SK-N-DZ (cell line): ENCODE measurements at regions not wholly inside any gene's neighbourhood (a gene's known extent, or its start where the extent isn't known, plus 50 kb on each side); places are given as distances from the start of the nearest gene placed in this dataset.
"Not testable (repeated sequence)": the region's sequence is repeated elsewhere in the genome, so short reads cannot be mapped to it uniquely, and the experiment has no call there.

ENCODE experiments used
- DNase-seq: peaks from one replicate; pipeline ENCODE4 v3.0.0-alpha.2; 2015; ENCODE audit warnings: low spot score

DNA sequence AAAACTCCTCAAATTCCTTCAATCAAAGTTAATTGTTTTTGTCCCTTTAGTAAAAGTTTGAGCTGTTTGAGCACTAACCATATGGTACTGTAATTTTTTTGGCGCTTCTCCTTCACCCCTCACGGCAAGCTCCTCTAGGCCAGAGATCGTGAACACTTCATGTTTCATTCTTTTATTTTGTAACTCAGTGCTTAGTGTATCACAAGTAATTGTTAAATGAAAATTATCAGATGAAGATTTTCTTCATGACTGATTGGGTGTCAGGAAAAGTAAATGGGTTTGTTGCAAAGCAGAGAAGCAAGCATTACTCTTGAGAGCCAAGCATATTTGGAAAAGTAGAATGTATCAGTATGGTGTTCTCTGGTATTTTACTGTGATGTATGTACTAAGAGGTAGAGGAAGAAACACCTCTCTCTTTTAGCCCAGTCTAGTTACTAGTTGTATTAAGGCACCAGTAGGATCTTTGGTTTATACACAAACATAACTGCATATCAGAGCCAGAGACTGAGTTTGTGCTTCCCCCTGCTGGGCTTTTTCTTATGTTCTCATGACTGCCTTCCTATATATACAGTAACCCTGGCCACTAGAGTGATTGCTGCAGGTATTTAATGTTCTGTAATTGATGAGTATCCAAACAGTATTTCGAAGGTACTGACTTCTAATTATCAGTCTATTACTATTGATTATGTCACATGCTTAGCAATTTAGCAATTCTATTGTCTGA, 202.3 kb upstream of the KLHL1 start:
- peak; percentile 76 for DNase-seq

DNA sequence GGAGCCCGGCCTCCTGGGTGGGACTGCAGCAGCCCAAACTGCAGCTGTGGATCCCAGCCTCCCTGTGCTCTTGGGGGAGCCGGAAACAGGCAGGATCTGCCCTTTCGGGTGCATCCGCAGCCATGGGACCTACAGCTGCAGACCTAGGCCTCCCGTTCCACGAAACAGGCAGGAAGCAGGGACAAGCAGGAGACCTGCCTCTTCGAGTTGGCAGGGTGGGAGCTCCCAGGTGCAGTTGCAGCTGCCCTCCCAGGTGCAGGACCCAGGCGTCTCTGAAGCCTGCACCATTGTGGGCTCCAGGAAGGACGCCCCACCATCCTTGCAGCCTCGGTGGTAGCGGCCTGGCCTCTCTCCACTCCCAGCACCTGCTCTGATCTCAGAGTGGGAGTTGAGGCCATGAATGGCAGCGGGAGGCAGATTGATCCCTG, 189.0 kb upstream of the KLHL1 start:
- no peak for DNase-seq

DNA sequence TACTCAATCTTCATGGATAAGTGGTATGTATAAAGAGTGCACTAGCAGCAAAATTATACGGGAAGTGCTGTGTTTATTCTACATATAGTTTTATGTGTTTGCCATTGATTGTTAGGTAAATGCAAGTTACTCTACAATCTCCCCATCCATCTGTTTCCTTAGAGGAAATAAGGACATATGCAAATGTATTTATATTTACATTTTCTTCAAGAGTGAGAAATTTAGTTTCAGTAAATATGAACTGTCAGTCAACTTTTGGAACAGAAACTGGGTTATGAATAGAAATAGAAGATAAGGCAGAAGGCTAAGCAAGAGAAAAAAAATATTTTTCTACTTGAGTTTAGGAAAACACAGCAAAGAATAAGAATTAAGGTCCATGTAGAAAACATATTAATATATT, 176.1 kb upstream of the KLHL1 start:
- DNase-seq: no peak

DNA sequence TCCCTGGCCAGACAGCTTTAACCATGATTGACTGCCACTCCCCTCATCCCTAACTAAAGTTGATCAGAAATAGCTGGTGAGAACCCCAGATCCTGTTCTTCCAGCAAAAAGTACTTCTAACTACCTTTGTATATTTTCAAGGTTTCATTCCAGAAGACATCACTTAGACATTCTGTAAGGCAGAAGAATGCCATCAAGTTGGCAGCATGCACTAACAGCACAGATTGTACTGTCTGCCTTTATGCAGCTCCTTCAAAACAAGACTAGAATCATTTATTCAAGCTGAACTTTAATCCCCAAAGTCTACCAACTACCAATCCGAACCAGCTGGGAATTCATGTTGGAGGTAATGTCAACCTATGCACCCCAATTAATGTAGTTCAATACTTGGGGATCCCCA, 167.6 kb upstream of the KLHL1 start:
- DNase-seq: no peak

DNA sequence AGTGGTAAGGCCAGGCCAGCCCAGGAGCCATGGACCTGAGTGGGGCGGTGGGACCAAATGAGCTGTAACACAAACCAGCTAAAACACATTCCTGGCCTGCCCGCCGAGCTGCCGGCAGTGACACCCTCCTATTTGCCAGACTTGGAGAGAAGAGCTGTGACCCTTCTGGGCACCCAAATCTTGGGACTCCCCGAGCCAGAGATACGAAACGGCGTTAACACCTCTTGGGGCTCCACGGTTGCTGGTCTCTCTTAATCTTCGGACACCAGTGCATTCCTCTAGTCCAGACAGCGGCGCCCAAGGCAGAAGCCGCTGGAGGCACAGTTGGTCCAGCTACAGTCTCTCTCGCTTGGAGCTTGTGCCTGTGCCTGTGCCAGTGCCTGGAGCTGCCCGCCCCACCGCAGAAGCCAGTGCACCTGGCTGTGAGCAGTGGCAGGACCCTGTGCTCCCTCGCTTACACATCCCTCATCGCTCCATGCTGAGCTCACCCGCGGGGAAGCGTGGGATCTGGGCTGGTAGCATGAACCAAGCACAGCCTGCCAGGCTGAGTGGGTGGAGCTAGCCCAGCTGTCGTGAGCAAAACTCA, 147.2 kb upstream of the KLHL1 start:
- DNase-seq: no peak

DNA sequence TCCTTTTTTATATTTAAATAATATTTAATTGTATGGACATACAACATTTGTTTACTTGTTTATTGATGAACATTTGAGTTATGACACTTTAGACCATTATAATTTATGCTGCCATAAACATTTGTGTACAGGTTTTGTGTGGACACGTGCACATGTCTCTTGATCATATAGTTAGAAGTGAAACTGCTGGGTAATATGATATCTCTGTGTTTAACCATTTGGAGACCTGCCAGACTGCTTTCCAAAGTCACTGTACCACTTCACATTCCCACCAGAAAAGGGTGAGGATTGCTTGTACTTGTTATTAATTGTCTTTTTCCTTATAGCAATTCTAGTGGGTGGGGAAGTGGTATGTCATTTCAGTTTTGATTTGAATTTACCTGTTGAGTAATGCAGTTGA, 145.6 kb upstream of the KLHL1 start:
- DNase-seq: peak; percentile 37

DNA sequence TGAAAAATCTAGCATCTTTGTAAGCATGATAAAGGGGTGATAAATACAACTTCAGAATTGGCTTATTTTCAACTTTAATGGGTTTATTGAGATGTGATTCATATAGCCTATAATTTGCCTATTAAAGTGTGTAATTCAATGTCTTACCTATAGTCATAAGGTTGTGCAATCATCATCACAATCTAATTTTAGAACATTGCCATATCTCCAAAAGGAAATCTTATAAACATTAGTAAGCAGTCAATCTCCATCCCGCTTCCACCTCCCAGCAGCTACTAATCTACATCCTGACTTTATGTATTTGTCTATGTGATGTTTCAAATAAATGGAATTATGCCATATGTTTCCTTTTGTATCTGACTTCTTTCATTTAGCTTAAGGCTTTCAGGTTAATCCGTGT, 145.2 kb upstream of the KLHL1 start:
- no peak for DNase-seq

DNA sequence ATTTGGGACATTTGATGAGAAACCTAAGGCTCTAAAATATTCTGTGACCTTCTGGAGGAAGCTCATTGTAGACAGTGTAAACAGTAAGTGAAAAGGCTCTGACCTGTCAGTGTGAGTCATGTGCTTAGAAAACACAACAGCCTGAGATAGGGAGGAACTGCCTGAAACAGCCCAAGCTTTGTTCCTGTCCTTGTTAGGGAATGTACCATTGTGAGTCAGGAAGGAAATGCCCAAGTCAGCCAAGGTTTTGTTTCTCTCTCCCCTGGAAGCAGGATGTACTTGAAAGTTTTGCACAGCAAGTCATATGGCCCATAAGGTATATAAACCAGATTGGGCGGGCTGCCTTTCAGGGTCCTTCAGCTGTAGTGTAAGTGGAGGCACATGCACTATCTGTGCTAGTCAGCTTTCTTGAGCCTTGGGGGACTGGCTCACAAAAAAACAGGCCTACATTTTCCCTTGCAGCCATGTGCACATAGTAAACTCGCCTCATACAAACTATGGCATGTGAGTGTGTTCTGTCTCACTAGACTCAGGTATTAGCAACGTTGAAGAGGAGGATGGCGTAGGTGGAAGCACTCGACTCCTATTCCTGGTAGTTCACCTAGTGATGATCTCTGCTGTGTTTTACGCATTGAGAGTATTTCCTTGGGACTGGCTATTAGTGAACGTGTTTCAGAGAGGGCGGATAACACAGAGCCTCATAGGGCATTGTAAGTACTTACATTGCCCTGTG, 141.2 kb upstream of the KLHL1 start:
- DNase-seq: no peak

DNA sequence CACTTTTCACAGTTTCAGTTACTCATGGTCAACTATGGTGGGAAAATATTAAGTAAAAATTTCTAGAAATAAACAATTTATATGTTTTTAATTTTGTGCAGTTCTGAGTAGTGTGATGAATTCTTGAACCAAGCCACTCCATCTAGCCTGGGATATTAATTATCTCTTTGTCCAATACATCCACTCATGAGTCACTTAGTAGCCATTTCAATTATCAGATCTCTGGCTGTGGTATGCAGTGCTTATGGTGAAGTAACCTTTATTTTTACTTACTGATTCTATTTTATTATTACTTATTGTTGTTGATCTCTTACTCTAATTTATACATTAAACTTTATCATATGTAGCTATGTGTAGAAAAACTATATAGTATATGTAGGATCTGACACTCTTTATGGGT, 128.9 kb upstream of the KLHL1 start:
- no peak for DNase-seq

DNA sequence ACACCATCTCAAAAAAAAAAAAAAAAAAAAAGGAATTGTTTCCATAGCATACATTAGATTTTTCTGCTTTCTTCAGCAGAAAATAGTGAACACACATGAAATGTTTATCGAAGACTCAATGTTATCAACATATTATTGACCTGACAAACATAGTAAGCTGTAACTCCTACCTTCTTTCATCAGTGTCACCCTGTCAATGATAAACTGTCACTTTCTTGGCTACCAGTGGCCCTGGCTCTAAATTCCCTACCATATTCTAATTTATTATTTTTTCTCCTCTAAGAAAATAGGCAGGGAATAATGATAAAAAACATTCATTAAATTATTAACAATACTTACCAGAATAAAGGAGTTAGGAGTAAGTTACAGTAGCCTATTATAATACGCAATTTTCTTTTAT, 127.3 kb upstream of the KLHL1 start:
- no peak for DNase-seq

DNA sequence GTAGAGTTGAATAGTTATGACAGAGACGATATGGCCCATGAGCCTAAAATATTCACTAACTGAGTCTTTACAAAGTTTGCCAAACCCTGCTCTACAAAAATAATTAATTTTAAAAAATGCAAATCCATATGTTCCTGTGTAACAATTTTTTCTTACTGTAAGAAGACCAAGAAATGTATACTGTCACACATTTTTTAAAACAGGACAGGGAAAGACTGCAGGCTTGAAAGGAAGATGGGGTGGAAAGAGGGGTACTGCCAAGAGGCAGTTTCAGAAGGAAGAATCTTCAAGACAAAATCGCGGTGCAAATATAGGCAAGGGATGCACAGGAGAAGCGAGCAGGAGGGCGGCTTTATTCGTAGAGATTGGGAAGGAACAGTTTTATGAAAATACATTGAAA, 115.7 kb upstream of the KLHL1 start:
- no peak for DNase-seq

DNA sequence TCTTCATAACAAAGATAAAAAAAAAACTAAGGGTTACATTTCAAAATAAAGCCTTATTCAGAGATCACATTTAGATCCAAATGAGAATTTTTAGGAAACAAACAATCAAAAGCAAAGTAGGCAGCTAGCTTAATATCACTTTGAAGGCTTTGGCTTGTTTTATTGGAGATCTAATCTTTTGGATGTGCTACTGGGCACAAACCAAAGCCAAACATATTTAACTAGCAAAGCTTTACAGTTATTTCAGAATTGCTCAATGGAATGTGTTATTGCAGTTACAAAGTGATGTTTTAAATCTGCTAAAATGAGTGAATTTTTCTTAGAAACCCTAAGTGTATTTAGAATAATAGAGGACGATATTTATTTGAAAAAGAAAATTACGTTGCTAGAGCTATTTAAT, 114.7 kb upstream of the KLHL1 start:
- DNase-seq: no peak

DNA sequence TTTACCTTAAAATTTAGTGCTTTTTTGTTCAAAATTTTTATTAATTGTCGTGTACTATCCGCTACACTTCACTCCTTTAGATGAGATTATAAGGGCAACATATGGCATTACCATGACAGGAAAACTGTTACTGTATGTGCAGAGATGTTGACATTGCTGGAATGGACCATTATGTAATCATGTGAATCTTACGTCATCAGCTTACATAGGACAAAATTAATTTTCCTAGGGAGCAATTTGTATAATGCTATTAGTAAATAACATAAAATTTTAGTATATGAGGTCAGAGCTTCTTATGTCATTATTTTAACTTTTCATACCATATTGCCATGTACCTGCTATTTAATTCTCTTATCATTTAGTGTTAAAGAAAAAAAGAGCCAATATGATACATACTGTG, 110.4 kb upstream of the KLHL1 start:
- no peak for DNase-seq

DNA sequence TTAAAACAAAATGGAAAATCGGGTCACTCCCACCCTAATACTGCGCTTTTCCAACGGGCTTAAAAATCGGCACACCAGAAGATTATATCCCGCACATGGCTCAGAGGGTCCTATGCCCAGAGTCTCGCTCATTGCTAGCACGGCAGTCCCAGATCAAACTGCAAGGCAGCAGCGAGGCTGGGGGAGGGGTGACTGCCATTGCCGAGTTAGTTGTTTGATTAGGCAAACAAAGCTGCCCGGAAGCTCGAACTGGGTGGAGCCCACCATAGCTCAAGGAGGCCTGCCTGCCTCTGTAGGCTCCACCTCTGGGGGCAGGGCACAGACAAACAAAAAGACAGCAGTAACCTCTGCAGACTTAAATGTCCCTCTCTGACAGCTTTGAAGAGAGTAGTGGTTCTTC, 100.7 kb upstream of the KLHL1 start:
- not testable (repeated sequence) for DNase-seq

DNA sequence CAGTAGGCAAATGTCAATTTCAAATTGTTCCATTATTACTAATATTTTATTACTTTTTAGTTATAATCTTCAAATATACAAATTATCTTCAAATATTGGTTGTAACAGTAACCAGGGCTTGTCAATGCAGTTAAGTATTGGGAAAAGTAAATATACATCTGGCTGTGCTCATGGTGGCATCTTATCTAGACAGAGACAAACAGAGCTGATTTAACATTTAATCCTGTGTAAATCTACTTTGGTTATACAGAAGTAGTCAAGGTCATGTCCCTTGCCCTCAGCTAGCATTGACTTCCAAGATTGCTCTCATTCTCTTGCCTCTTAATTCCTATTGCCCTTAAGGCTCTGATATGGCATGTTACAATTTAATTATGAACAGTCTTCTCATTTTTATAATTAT, 98.4 kb upstream of the KLHL1 start:
- DNase-seq: no peak

DNA sequence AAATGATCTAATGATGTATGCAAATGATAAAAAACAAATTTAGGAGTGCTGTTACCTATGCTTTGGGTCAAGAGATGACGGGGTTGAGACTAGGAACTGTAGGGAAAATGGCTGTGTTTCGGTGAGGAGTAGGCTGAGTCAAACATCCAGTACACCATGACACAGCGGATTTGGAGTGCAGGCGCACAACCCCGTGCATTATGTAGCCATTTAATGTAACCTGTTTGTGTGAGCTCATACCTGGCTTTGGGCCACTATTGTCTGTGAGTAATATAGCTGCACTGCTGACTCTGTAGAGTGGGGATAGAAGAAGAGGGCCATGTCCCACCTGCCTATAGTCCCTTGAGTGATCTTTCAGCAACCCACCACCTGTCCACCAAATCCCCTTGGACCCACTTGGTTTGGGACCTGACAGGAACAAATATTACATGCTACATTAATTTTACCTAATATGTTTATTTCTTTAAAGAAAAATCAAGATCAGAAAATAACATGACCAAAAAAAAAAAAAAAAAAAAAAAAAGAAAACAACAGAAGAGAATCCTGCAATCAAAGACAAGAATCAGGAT, 95.5 kb upstream of the KLHL1 start:
- peak; percentile 27 for DNase-seq

DNA sequence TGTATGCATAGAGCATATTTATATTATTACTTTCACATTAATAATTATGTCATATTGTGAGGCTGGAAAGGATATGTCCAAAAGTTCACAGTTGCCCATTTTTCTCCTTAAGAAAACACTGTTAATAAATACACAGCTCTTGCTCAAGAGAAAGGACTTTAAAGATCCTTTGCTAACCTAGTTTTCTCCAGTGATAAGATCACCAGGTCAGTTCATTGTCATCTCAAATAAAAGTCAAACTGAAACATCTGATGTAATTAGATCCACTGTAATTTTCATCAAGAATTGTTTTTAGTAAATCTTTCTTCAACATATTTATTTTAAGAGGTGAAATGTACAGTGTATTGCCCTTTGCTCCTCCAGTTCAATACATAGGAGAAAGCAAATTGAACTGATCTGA, 82.8 kb upstream of the KLHL1 start:
- DNase-seq: peak; percentile 93

DNA sequence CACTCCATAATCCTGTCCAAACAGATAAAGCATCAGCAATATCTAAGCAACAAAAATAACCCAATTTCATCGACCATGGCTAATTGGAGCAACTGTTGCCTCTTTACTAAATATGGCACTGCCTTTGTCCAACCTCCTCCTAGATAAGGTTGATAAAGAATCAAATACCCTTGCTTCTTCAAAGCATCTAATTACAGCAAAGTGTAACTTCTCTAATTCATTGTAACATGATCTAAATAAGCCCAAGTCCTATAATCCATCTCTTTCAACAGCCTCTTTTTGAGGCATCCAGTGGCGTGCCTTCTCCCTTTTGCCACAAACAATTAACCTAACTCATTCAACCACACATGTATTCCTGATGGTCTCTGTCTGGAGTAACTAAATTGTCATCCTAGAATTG, 81.7 kb upstream of the KLHL1 start:
- peak; percentile 92 for DNase-seq

DNA sequence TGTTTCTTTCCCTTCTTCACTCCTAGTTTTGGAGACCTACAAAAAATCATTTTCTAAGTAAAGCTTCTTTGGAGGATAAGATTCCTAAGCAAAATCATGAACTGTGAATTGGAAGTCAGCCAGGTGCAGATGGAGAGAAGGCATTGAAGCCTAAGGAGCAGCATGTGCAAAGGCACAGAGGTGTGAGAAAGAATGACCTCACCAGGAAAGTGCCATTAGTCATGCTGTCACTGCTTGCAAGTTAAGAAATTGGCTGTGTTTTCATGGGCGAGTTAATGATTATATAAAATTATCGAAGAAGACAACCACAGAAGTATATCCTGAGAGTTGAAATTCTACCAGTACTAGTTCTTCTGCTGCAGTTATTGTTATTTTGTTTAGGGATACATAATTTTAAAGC, 80.3 kb upstream of the KLHL1 start:
- DNase-seq: no peak

DNA sequence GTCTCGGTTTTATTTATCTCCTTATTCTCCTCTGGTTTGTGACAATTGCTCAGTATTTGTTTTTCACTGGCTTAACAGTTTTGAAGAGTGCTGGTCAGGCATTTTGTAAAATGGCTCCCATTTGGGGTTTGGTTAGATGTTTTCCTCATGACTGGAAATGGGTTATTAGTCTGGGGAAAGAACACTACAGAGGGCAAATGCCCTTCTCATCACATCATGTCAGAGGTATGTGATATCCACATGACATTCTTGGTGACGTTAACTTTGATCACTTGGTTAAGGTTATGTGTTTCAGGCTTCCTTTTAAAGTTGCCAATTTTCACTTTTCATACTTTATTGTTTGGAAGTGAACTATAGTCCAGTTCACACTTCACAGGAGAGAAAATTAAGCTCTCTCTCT, 74.8 kb upstream of the KLHL1 start:
- no peak for DNase-seq
